ENCODE measurements at regions not wholly inside any gene's neighbourhood (a gene's known extent, or its start where the extent isn't known, plus 50 kb on each side); places are given as distances from the start of the nearest gene placed in this dataset.

- no peak for DNase-seq
Observed at GRCh38 chr17:70752966-70753467, 583.7 kb downstream of the KCNJ2 start.

GRCh38 chr17:70763018-70763417 lies 593.7 kb downstream of the KCNJ2 start:
- no peak for DNase-seq

- DNase-seq, result peak; percentile 25
Observed at GRCh38 chr17:70767102-70767701, 597.9 kb downstream of the KCNJ2 start.

- no peak for DNase-seq
Observed at GRCh38 chr17:70769956-70770355, 600.6 kb downstream of the KCNJ2 start.

GRCh38 chr17:70771804-70772386 lies 602.6 kb downstream of the KCNJ2 start:
- DNase-seq, result no peak

GRCh38 chr17:70772761-70773160 lies 603.4 kb downstream of the KCNJ2 start:
- no peak for DNase-seq

- no peak for DNase-seq
Observed at GRCh38 chr17:70773258-70773657, 603.9 kb downstream of the KCNJ2 start.

- no peak for DNase-seq
Observed at GRCh38 chr17:70774339-70775117, 605.2 kb downstream of the KCNJ2 start.

- no peak for DNase-seq
Observed at GRCh38 chr17:70775679-70776078, 606.3 kb downstream of the KCNJ2 start.

GRCh38 chr17:70776441-70776840 lies 607.1 kb downstream of the KCNJ2 start:
- no peak for DNase-seq

GRCh38 chr17:70780031-70780430 lies 610.7 kb downstream of the KCNJ2 start:
- no peak for DNase-seq

GRCh38 chr17:70786081-70786480 lies 616.7 kb downstream of the KCNJ2 start:
- DNase-seq, result no peak

GRCh38 chr17:70787721-70788300 lies 618.5 kb downstream of the KCNJ2 start:
- DNase-seq, result no peak

- DNase-seq, result no peak
Observed at GRCh38 chr17:70791748-70792443, 622.6 kb downstream of the KCNJ2 start.

GRCh38 chr17:70794738-70795137 lies 625.4 kb downstream of the KCNJ2 start:
- no peak for DNase-seq

GRCh38 chr17:70795620-70796019 lies 626.3 kb downstream of the KCNJ2 start:
- DNase-seq, result no peak

GRCh38 chr17:70796757-70797156 lies 627.4 kb downstream of the KCNJ2 start:
- no peak for DNase-seq

- DNase-seq, result no peak
Observed at GRCh38 chr17:70797166-70797565, 627.8 kb downstream of the KCNJ2 start.

- no peak for DNase-seq
Observed at GRCh38 chr17:70804161-70804560, 634.8 kb downstream of the KCNJ2 start.

GRCh38 chr17:70808596-70808995 lies 639.3 kb downstream of the KCNJ2 start:
- DNase-seq, result no peak

- no peak for DNase-seq
Observed at GRCh38 chr17:70810609-70811008, 641.3 kb downstream of the KCNJ2 start.

GRCh38 chr17:70813355-70813930 lies 644.1 kb downstream of the KCNJ2 start:
- no peak for DNase-seq

GRCh38 chr17:70819183-70819582 lies 649.9 kb downstream of the KCNJ2 start:
- DNase-seq, result no peak

Measured in NCI-H526 treated with DMSO at 0.1 percent for 48 hours (cell line).